ENCODE measurements at regions not wholly inside any gene's neighbourhood (a gene's known extent, or its start where the extent isn't known, plus 50 kb on each side); places are given as distances from the start of the nearest gene placed in this dataset.

GRCh38 chr3:43866529-43867353 is 176.0 kb downstream of the ABHD5 start:
- DNase-seq (ENCODE audit: low read depth): no peak

- no peak for DNase-seq (ENCODE audit: low read depth)
Observed at GRCh38 chr3:43867436-43868072, 176.8 kb downstream of the ABHD5 start.

- DNase-seq (ENCODE audit: low read depth): no peak
Observed at GRCh38 chr3:43869491-43869890, 178.8 kb downstream of the ABHD5 start.

GRCh38 chr3:43870120-43870519 is 179.4 kb downstream of the ABHD5 start:
- DNase-seq (ENCODE audit: low read depth): no peak

- no peak for DNase-seq (ENCODE audit: low read depth)
Observed at GRCh38 chr3:43870844-43871626, 180.3 kb downstream of the ABHD5 start.

- no peak for DNase-seq (ENCODE audit: low read depth)
Observed at GRCh38 chr3:43871627-43872245, 181.0 kb downstream of the ABHD5 start.

- no peak for DNase-seq (ENCODE audit: low read depth)
Observed at GRCh38 chr3:43872301-43872700, 181.6 kb downstream of the ABHD5 start.

GRCh38 chr3:43872901-43873300 is 182.2 kb downstream of the ABHD5 start:
- no peak for DNase-seq (ENCODE audit: low read depth)

- DNase-seq (ENCODE audit: low read depth): no peak
Observed at GRCh38 chr3:43873723-43874122, 183.0 kb downstream of the ABHD5 start.

GRCh38 chr3:43874290-43874689 is 183.6 kb downstream of the ABHD5 start:
- DNase-seq (ENCODE audit: low read depth): no peak

GRCh38 chr3:43874731-43875130 is 184.0 kb downstream of the ABHD5 start:
- no peak for DNase-seq (ENCODE audit: low read depth)

- no peak for DNase-seq (ENCODE audit: low read depth)
Observed at GRCh38 chr3:43876648-43877047, 185.9 kb downstream of the ABHD5 start.

- no peak for DNase-seq (ENCODE audit: low read depth)
Observed at GRCh38 chr3:43879166-43879565, 188.4 kb downstream of the ABHD5 start.

- no peak for DNase-seq (ENCODE audit: low read depth)
Observed at GRCh38 chr3:43882976-43883680, 192.4 kb downstream of the ABHD5 start.

- no peak for DNase-seq (ENCODE audit: low read depth)
Observed at GRCh38 chr3:43883729-43884396, 193.1 kb downstream of the ABHD5 start.

- no peak for DNase-seq (ENCODE audit: low read depth)
Observed at GRCh38 chr3:43884581-43884980, 193.8 kb downstream of the ABHD5 start.

GRCh38 chr3:43885908-43886618 is 195.3 kb downstream of the ABHD5 start:
- no peak for DNase-seq (ENCODE audit: low read depth)

GRCh38 chr3:43892061-43892460 is 201.3 kb downstream of the ABHD5 start:
- no peak for DNase-seq (ENCODE audit: low read depth)

- DNase-seq (ENCODE audit: low read depth): no peak
Observed at GRCh38 chr3:43892526-43892925, 201.8 kb downstream of the ABHD5 start.

- no peak for DNase-seq (ENCODE audit: low read depth)
Observed at GRCh38 chr3:43893727-43894126, 203.0 kb downstream of the ABHD5 start.
